ENCODE measurements at regions not wholly inside any gene's neighbourhood (a gene's known extent, or its start where the extent isn't known, plus 50 kb on each side); places are given as distances from the start of the nearest gene placed in this dataset.

DNA sequence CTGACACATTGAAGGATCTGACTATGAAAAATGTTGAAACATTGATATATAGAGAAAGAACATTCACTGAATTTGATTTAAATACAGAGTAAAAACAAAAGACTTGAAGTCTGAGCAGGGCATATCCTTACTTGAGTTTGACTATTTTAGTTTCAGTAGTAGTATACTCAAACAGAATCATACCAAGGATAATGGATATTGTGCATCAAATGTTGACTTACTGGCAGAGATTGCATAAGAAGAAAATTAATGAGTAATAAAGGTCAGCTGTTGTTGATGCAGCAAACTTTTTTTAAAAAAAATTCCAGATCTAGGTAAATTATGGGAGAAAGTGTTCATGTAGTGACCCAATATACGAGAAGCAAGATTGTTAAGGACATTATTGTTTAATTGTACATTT, 94.5 kb upstream of the APOOL start:
- no peak for TF ChIP-seq SP1 (CRISPR knock-in tag; conservative IDR thresholded peaks at IDR 0.05)
- TF ChIP-seq, protein P1, sequence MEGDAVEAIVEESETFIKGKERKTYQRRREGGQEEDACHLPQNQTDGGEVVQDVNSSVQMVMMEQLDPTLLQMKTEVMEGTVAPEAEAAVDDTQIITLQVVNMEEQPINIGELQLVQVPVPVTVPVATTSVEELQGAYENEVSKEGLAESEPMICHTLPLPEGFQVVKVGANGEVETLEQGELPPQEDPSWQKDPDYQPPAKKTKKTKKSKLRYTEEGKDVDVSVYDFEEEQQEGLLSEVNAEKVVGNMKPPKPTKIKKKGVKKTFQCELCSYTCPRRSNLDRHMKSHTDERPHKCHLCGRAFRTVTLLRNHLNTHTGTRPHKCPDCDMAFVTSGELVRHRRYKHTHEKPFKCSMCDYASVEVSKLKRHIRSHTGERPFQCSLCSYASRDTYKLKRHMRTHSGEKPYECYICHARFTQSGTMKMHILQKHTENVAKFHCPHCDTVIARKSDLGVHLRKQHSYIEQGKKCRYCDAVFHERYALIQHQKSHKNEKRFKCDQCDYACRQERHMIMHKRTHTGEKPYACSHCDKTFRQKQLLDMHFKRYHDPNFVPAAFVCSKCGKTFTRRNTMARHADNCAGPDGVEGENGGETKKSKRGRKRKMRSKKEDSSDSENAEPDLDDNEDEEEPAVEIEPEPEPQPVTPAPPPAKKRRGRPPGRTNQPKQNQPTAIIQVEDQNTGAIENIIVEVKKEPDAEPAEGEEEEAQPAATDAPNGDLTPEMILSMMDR (IDR thresholded peaks at IDR 0.05): no peak
- no peak for TF ChIP-seq ZNF416 (CRISPR knock-in tag; IDR thresholded peaks at IDR 0.05)
- TF ChIP-seq, protein P2, sequence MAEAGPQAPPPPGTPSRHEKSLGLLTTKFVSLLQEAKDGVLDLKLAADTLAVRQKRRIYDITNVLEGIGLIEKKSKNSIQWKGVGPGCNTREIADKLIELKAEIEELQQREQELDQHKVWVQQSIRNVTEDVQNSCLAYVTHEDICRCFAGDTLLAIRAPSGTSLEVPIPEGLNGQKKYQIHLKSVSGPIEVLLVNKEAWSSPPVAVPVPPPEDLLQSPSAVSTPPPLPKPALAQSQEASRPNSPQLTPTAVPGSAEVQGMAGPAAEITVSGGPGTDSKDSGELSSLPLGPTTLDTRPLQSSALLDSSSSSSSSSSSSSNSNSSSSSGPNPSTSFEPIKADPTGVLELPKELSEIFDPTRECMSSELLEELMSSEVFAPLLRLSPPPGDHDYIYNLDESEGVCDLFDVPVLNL (CRISPR knock-in tag; IDR thresholded peaks at IDR 0.05; ENCODE audit: borderline replicate concordance, low read depth): no peak
- no peak for TF ChIP-seq CBFB (CRISPR knock-in tag; IDR thresholded peaks at IDR 0.05; ENCODE audit: low read depth)
- no peak for TF ChIP-seq CREB1 (CRISPR knock-in tag; IDR thresholded peaks at IDR 0.05)
- TF ChIP-seq NR2C2 (CRISPR knock-in tag; IDR thresholded peaks at IDR 0.05): no peak
- TF ChIP-seq, protein P3, sequence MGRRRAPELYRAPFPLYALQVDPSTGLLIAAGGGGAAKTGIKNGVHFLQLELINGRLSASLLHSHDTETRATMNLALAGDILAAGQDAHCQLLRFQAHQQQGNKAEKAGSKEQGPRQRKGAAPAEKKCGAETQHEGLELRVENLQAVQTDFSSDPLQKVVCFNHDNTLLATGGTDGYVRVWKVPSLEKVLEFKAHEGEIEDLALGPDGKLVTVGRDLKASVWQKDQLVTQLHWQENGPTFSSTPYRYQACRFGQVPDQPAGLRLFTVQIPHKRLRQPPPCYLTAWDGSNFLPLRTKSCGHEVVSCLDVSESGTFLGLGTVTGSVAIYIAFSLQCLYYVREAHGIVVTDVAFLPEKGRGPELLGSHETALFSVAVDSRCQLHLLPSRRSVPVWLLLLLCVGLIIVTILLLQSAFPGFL (CRISPR knock-in tag; IDR thresholded peaks at IDR 0.05; ENCODE audit: borderline replicate concordance): no peak
- no peak for TF ChIP-seq ZNF121 (CRISPR knock-in tag; IDR thresholded peaks at IDR 0.05)
- TF ChIP-seq ESRRA (CRISPR knock-in tag; IDR thresholded peaks at IDR 0.05; ENCODE audit: borderline replicate concordance): no peak
- TF ChIP-seq ATF1 (CRISPR knock-in tag; IDR thresholded peaks at IDR 0.05): no peak
